GM23338 (cell line): ENCODE measurements at regions not wholly inside any gene's neighbourhood (a gene's known extent, or its start where the extent isn't known, plus 50 kb on each side); places are given as distances from the start of the nearest gene placed in this dataset.
"Not testable (repeated sequence)": the region's sequence is repeated elsewhere in the genome, so short reads cannot be mapped to it uniquely, and the experiment has no call there.

ENCODE experiments used
- ATAC-seq: fragments of 200-7000 bp; cut with Tn5 transposase; 3 replicates; pipeline ENCODE4 v1.9.1; 2020
- DNase-seq: peaks from one replicate; pipeline ENCODE4 v3.0.0-alpha.2; 2015; ENCODE audit warnings: low spot score
- H2AFZ ChIP-seq: fragments of 200-600 bp; sonication (generic); 2 replicates; pipeline ENCODE4 v1.8.0; 2016; ENCODE audit warnings: antibody characterized with exemption, mild to moderate bottlenecking, moderate library complexity
- H3F3A ChIP-seq: fragments of 200-600 bp; sonication (generic); replicated peaks from 2 replicates; pipeline ENCODE4 v1.8.0; 2017; ENCODE audit warnings: antibody characterized with exemption, mixed run types, low read depth
- H3K27ac ChIP-seq: fragments of 200-600 bp; sonication (generic); 2 replicates; pipeline ENCODE4 v1.6.1; 2016; ENCODE audit warnings: low read depth
- H3K27me3 ChIP-seq: fragments of 200-600 bp; sonication (generic); 2 replicates; pipeline ENCODE4 v1.8.0; 2016; ENCODE audit warnings: mild to moderate bottlenecking, mixed run types, moderate library complexity; ENCODE audit not compliant: insufficient read depth
- H3K36me3 ChIP-seq: fragments of 200-600 bp; sonication (generic); 2 replicates; pipeline ENCODE4 v1.8.0; 2016; ENCODE audit warnings: mild to moderate bottlenecking; ENCODE audit not compliant: insufficient read depth
- H3K4me1 ChIP-seq: fragments of 200-600 bp; sonication (generic); 2 replicates; pipeline ENCODE4 v1.8.0; 2016; ENCODE audit warnings: mild to moderate bottlenecking, moderate library complexity; ENCODE audit not compliant: insufficient read depth
- H3K4me2 ChIP-seq: fragments of 200-600 bp; sonication (generic); 2 replicates; pipeline ENCODE4 v1.7.1; 2017; ENCODE audit warnings: mixed run types
- H3K4me3 ChIP-seq: fragments of 200-600 bp; sonication (generic); 2 replicates; pipeline ENCODE4 v1.6.1; 2016; ENCODE audit warnings: mixed run types
- H3K79me2 ChIP-seq: fragments of 200-600 bp; sonication (generic); replicated peaks from 2 replicates; pipeline ENCODE4 v1.8.0; 2017; ENCODE audit warnings: mild to moderate bottlenecking; ENCODE audit not compliant: insufficient read depth
- H3K9me2 ChIP-seq: fragments of 200-600 bp; sonication (generic); 2 replicates; pipeline ENCODE4 v1.8.0; 2017; ENCODE audit not compliant: insufficient read depth
- H4K20me1 ChIP-seq: fragments of 200-600 bp; sonication (generic); replicated peaks from 2 replicates; pipeline ENCODE4 v1.8.0; 2017; ENCODE audit warnings: mild to moderate bottlenecking; ENCODE audit not compliant: insufficient read depth
- H3K27ac Mint-ChIP-seq: 2 replicates; pipeline ENCODE4 v1.8.0; 2020; ENCODE audit warnings: inconsistent platforms, mild to moderate bottlenecking, moderate library complexity, mixed read lengths
- H3K27me3 Mint-ChIP-seq: 3 replicates; pipeline ENCODE4 v1.8.0; 2022; ENCODE audit warnings: low read depth, mild to moderate bottlenecking, moderate library complexity, mixed read lengths, inconsistent platforms; ENCODE audit not compliant: insufficient read depth, poor library complexity
- H3K36me3 Mint-ChIP-seq: 3 replicates; pipeline ENCODE4 v1.8.0; 2021; ENCODE audit warnings: low read depth, mild to moderate bottlenecking, inconsistent platforms, moderate library complexity, mixed read lengths
- H3K4me1 Mint-ChIP-seq: 3 replicates; pipeline ENCODE4 v1.8.0; 2020; ENCODE audit warnings: mild to moderate bottlenecking, inconsistent platforms, mixed read lengths
- H3K4me3 Mint-ChIP-seq: 3 replicates; pipeline ENCODE4 v1.8.0; 2021; ENCODE audit warnings: moderate library complexity, mild to moderate bottlenecking, inconsistent platforms, mixed read lengths
- H3K9me3 Mint-ChIP-seq: 3 replicates; pipeline ENCODE4 v1.8.0; 2020; ENCODE audit warnings: moderate library complexity, mild to moderate bottlenecking, inconsistent platforms, mixed read lengths
- REST ChIP-seq: IDR thresholded peaks from one replicate; pipeline ENCODE4 v1.6.1; 2018; ENCODE audit warnings: antibody characterized with exemption; ENCODE audit not compliant: unreplicated experiment
- STAT1 ChIP-seq: IDR thresholded peaks from one replicate; pipeline ENCODE4 v1.6.1; 2016; ENCODE audit warnings: antibody characterized with exemption; ENCODE audit not compliant: unreplicated experiment
- ZNF114 ChIP-seq: fragments of 250-450 bp; sonication (Bioruptor Pico); IDR thresholded peaks from 2 replicates; pipeline ENCODE4 v1.5.0; 2020; ENCODE audit warnings: mild to moderate bottlenecking, moderate library complexity
- ZNF331 ChIP-seq: fragments of 250-450 bp; sonication (Bioruptor Pico); IDR thresholded peaks from 2 replicates; pipeline ENCODE4 v1.5.0; 2020; ENCODE audit warnings: low read depth, mild to moderate bottlenecking, moderate library complexity
- TF ChIP-seq, protein P1 (sequence below): fragments of 250-450 bp; sonication (Bioruptor Pico); IDR thresholded peaks from 2 replicates; pipeline ENCODE4 v1.5.0; 2020; ENCODE audit warnings: mild to moderate bottlenecking, moderate library complexity
- TF ChIP-seq, protein P2 (sequence below), 2 experiments: fragments of 200-600 bp in 1 of 2; sonication (generic) in 1 of 2; conservative IDR thresholded peaks; 2 replicates each; pipeline versions ENCODE4 v1.5.1 to v1.6.1; 2016 to 2017; ENCODE audit warnings: antibody characterized with exemption in 2 of 2, low read depth in 2 of 2, mild to moderate bottlenecking in 2 of 2, moderate library complexity in 1 of 2

DNA sequence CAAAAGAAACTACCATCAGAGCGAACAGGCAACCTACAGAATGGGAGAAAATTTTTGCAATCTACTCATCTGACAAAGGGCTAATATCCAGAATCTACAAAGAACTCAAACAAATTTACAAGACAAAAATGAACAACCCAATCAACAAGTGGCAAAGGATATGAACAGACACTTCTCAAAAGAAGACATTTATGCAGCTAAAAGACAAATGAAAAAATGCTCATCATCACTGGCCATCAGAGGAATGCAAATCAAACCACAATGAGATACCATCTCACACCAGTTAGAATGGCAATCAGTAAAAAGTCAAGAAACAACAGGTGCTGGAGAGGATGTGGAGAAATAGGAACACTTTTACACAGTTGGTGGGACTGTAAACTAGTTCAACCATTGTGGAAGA, 425.0 kb downstream of the NPIPA8 start:
- ATAC-seq, DNase-seq, H3K27me3 ChIP-seq, H3K27ac Mint-ChIP-seq, H3K36me3 Mint-ChIP-seq, H3K4me2 ChIP-seq, H3K36me3 ChIP-seq, H3K4me3 Mint-ChIP-seq, H3K27me3 Mint-ChIP-seq, H3F3A ChIP-seq, H3K4me1 ChIP-seq, H3K4me1 Mint-ChIP-seq, H3K9me2 ChIP-seq, H3K27ac ChIP-seq, H2AFZ ChIP-seq, H3K4me3 ChIP-seq, H4K20me1 ChIP-seq, H3K79me2 ChIP-seq: not testable (repeated sequence)
- peaks cover 45% of the 10 kb centered on the region for H3K9me3 Mint-ChIP-seq

DNA sequence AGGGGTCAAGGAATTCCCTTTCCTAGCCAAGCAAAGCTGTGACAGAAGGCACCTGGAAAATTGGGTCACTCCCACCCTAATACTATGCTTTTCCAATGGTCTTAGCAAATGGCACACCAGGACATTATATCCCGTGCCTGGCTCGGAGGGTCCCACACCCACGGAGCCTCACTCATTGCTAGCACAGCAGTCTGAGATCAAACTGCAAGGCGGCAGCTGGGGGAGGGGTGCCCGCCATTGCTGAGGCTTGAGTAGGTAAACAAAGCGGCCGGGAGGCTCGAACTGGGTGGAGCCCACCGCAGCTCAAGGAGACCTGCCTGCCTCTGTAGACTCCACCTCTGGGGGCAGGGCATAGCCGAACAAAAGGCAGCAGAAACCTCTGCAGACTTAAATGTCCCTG, 429.9 kb downstream of the NPIPA8 start:
- H3K27me3 ChIP-seq, ATAC-seq, H3F3A ChIP-seq, H3K4me3 ChIP-seq, H3K4me3 Mint-ChIP-seq, H2AFZ ChIP-seq, DNase-seq, H3K27ac Mint-ChIP-seq, H3K4me1 ChIP-seq, H3K27ac ChIP-seq, H3K9me2 ChIP-seq, H4K20me1 ChIP-seq, H3K79me2 ChIP-seq, H3K27me3 Mint-ChIP-seq, H3K4me1 Mint-ChIP-seq, H3K4me2 ChIP-seq, H3K36me3 ChIP-seq: not testable (repeated sequence)
- Mint-ChIP-seq H3K9me3 (peaks cover 55% of the 10 kb centered on the region), H3K36me3 (peaks cover 22% of the 10 kb centered on the region)

DNA sequence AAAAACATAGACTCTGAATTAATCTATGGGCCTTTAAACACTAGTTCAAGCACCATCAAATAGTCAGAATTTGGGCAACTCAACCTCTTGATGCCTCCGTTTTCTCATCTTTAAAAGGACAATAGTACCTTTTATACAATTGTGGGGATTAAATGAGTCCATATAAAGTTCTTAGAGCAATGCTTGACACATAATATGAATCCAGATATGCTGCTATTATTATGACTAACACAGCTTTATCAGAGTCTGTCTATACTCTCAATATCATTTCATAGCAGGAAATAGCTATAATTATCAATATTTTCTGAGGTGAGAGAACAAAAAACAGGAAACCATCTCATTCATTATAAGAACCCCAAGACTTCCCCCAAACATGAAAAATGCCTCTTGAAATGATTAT, 430.5 kb upstream of the XYLT1 start:
- ATAC-seq (no peak), DNase-seq (no peak)
- no peaks in the 10 kb centered on the region for H3F3A ChIP-seq
- H3K4me3 ChIP-seq: no peak overlapping the region
- no peak overlapping the region for H2AFZ ChIP-seq
- H3K27ac ChIP-seq: no peak overlapping the region
- no peak overlapping the region for H3K27ac Mint-ChIP-seq
- H3K79me2 ChIP-seq: no peaks in the 10 kb centered on the region
- no peaks in the 10 kb centered on the region for H3K27me3 Mint-ChIP-seq
- no peak overlapping the region for H3K4me3 Mint-ChIP-seq
- H3K4me1 ChIP-seq: no peaks in the 10 kb centered on the region
- peaks cover 15% of the 10 kb centered on the region for H3K36me3 Mint-ChIP-seq
- H3K9me2 ChIP-seq: peaks cover 7% of the 10 kb centered on the region; the same call in 1 of the 2 replicates
- H3K4me1 Mint-ChIP-seq: no peaks in the 10 kb centered on the region
- 0 out of 2 replicates have a peak, but pooled peaks cover 7% of the 10 kb centered on the region for H3K36me3 ChIP-seq
- H3K27me3 ChIP-seq: no peaks in the 10 kb centered on the region
- peaks cover 24% of the 10 kb centered on the region for H3K9me3 Mint-ChIP-seq
- no peak overlapping the region for H3K4me2 ChIP-seq
- H4K20me1 ChIP-seq: no peaks in the 10 kb centered on the region
- no peak for TF ChIP-seq STAT1
- TF ChIP-seq, protein P1, sequence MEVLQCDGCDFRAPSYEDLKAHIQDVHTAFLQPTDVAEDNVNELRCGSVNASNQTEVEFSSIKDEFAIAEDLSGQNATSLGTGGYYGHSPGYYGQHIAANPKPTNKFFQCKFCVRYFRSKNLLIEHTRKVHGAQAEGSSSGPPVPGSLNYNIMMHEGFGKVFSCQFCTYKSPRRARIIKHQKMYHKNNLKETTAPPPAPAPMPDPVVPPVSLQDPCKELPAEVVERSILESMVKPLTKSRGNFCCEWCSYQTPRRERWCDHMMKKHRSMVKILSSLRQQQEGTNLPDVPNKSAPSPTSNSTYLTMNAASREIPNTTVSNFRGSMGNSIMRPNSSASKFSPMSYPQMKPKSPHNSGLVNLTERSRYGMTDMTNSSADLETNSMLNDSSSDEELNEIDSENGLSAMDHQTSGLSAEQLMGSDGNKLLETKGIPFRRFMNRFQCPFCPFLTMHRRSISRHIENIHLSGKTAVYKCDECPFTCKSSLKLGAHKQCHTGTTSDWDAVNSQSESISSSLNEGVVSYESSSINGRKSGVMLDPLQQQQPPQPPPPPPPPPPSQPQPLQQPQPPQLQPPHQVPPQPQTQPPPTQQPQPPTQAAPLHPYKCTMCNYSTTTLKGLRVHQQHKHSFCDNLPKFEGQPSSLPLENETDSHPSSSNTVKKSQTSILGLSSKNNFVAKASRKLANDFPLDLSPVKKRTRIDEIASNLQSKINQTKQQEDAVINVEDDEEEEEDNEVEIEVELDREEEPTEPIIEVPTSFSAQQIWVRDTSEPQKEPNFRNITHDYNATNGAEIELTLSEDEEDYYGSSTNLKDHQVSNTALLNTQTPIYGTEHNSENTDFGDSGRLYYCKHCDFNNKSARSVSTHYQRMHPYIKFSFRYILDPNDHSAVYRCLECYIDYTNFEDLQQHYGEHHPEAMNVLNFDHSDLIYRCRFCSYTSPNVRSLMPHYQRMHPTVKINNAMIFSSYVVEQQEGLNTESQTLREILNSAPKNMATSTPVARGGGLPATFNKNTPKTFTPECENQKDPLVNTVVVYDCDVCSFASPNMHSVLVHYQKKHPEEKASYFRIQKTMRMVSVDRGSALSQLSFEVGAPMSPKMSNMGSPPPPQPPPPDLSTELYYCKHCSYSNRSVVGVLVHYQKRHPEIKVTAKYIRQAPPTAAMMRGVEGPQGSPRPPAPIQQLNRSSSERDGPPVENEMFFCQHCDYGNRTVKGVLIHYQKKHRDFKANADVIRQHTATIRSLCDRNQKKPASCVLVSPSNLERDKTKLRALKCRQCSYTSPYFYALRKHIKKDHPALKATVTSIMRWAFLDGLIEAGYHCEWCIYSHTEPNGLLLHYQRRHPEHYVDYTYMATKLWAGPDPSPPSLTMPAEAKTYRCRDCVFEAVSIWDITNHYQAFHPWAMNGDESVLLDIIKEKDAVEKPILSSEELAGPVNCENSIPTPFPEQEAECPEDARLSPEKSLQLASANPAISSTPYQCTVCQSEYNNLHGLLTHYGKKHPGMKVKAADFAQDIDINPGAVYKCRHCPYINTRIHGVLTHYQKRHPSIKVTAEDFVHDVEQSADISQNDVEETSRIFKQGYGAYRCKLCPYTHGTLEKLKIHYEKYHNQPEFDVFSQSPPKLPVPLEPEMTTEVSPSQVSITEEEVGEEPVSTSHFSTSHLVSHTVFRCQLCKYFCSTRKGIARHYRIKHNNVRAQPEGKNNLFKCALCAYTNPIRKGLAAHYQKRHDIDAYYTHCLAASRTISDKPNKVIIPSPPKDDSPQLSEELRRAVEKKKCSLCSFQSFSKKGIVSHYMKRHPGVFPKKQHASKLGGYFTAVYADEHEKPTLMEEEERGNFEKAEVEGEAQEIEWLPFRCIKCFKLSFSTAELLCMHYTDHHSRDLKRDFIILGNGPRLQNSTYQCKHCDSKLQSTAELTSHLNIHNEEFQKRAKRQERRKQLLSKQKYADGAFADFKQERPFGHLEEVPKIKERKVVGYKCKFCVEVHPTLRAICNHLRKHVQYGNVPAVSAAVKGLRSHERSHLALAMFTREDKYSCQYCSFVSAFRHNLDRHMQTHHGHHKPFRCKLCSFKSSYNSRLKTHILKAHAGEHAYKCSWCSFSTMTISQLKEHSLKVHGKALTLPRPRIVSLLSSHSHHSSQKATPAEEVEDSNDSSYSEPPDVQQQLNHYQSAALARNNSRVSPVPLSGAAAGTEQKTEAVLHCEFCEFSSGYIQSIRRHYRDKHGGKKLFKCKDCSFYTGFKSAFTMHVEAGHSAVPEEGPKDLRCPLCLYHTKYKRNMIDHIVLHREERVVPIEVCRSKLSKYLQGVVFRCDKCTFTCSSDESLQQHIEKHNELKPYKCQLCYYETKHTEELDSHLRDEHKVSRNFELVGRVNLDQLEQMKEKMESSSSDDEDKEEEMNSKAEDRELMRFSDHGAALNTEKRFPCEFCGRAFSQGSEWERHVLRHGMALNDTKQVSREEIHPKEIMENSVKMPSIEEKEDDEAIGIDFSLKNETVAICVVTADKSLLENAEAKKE (CRISPR knock-in tag): no peak
- no peak for TF ChIP-seq ZNF114 (CRISPR knock-in tag)
- no peak for TF ChIP-seq ZNF331
- TF ChIP-seq, protein P2, sequence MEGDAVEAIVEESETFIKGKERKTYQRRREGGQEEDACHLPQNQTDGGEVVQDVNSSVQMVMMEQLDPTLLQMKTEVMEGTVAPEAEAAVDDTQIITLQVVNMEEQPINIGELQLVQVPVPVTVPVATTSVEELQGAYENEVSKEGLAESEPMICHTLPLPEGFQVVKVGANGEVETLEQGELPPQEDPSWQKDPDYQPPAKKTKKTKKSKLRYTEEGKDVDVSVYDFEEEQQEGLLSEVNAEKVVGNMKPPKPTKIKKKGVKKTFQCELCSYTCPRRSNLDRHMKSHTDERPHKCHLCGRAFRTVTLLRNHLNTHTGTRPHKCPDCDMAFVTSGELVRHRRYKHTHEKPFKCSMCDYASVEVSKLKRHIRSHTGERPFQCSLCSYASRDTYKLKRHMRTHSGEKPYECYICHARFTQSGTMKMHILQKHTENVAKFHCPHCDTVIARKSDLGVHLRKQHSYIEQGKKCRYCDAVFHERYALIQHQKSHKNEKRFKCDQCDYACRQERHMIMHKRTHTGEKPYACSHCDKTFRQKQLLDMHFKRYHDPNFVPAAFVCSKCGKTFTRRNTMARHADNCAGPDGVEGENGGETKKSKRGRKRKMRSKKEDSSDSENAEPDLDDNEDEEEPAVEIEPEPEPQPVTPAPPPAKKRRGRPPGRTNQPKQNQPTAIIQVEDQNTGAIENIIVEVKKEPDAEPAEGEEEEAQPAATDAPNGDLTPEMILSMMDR (conservative IDR thresholded peaks at IDR 0.05; ENCODE audit: low read depth in 2 of 2): no peak
- TF ChIP-seq REST: no peak
